Psoas muscle (tissue), 7 donors: ENCODE measurements at regions not wholly inside any gene's neighbourhood (a gene's known extent, or its start where the extent isn't known, plus 50 kb on each side); places are given as distances from the start of the nearest gene placed in this dataset.
"Not testable (repeated sequence)": the region's sequence is repeated elsewhere in the genome, so short reads cannot be mapped to it uniquely, and the experiment has no call there.

Experiments used
- ATAC-seq, 4 donors: fragments of 200-7000 bp; cut with Tn5 transposase; one replicate each; pipeline ENCODE4 v1.9.1; 2020; ENCODE audit warnings: moderate library complexity in 3 of 4, mild to moderate bottlenecking in 2 of 4
- DNase-seq, 2 donors: peaks; one replicate each; pipeline ENCODE4 v3.0.0-alpha.2; 2020
- H3K27ac ChIP-seq: fragments of 200-600 bp; one replicate; pipeline ENCODE4 v1.8.0; 2022
- H3K27me3 ChIP-seq, 3 donors: fragments of 200-600 bp in 1 of 3; one replicate each; pipeline versions ENCODE4 v1.6.1 to v1.8.0; 2013 to 2022; ENCODE audit warnings: low read length in 2 of 3, mild to moderate bottlenecking in 2 of 3, moderate library complexity in 1 of 3; ENCODE audit not compliant: insufficient read depth in 3 of 3
- H3K36me3 ChIP-seq, 2 donors: fragments of 200-600 bp in 1 of 2; one replicate each; pipeline versions ENCODE4 v1.6.1 to v1.8.0; 2013 to 2022; ENCODE audit warnings: low read depth in 1 of 2, mild to moderate bottlenecking in 1 of 2, moderate library complexity in 1 of 2; ENCODE audit not compliant: insufficient read depth in 1 of 2
- H3K4me1 ChIP-seq: fragments of 200-600 bp; one replicate; pipeline ENCODE4 v1.8.0; 2022
- H3K4me3 ChIP-seq: fragments of 200-600 bp; one replicate; pipeline ENCODE4 v1.8.0; 2022; ENCODE audit warnings: mild to moderate bottlenecking
- H3K9me3 ChIP-seq: fragments of 200-600 bp; one replicate; pipeline ENCODE4 v1.8.0; 2022
- WGBS, 3 donors: extraction: QIAGEN DNeasy Blood & Tissue Kit; methylation state at CpG; one replicate each; pipeline versions ENCODE4 v1.1.6 to v1.1.7; 2013; 5-methylcytosine and 5-hydroxymethylcytosine counted together
- intact Hi-C, 2 donors: fragments of 100-400 bp; cut with DNase I; formaldehyde crosslinking; loops; one replicate each; pipeline versions ENCODE4 v1.11.0 to v1.14.2; 2022
- TF ChIP-seq, protein P1 (sequence below): fragments of 200-600 bp; IDR thresholded peaks from one replicate; pipeline ENCODE4 v1.8.0; 2022; ENCODE audit warnings: antibody characterized with exemption
- donor health status: healthy with polysubstance abuse.
- donor health status: DM: no; HTN: no; CAD: no; lungs with moderate emphysema.
- donor health status: Bipolar disorder and iron deficiency.
- donor health status: healthy.
- donor health status: DM: yes; HTN: yes; CAD: no.
- donor health status: DM: no; HTN: no; CAD: no.
- donor health status: DM: yes; HTN: yes; CAD: no.

DNA sequence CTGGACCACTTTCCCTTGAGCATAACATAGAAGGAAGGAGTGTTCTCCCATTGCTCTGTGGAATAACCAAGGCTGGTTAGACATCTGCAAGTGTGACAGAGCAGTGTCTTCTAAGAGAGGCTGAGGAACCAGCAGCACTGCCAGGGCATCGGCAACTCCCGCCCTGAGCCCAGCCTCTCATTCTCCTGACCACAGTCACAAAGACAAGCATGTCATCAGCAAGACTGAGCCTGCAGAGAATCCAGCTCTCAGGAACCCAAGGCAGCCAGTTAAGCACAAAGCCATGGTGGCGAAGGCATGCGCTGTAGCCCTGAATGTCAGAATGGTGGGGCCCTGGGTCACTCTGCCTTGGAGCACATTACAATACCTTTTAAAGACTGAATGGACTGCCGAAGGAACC, 253.9 kb downstream of the AGTPBP1 start:
- H3K36me3 ChIP-seq, result no peaks in the 10 kb centered on the region
- no peak overlapping the region for H3K4me3 ChIP-seq
- H3K27me3 ChIP-seq, result no peaks in the 10 kb centered on the region
- WGBS, 3 donors, result 79 to 89% (median 80%) methylated on average over 5 of the region's 5 CpGs
- no peaks in the 10 kb centered on the region for H3K4me1 ChIP-seq
- TF ChIP-seq, protein P1, sequence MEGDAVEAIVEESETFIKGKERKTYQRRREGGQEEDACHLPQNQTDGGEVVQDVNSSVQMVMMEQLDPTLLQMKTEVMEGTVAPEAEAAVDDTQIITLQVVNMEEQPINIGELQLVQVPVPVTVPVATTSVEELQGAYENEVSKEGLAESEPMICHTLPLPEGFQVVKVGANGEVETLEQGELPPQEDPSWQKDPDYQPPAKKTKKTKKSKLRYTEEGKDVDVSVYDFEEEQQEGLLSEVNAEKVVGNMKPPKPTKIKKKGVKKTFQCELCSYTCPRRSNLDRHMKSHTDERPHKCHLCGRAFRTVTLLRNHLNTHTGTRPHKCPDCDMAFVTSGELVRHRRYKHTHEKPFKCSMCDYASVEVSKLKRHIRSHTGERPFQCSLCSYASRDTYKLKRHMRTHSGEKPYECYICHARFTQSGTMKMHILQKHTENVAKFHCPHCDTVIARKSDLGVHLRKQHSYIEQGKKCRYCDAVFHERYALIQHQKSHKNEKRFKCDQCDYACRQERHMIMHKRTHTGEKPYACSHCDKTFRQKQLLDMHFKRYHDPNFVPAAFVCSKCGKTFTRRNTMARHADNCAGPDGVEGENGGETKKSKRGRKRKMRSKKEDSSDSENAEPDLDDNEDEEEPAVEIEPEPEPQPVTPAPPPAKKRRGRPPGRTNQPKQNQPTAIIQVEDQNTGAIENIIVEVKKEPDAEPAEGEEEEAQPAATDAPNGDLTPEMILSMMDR, result no peak
- H3K27ac ChIP-seq, result no peak overlapping the region
- intact Hi-C loops, result no loop called here
- no peak for DNase-seq
- ATAC-seq, result no peak
- H3K9me3 ChIP-seq, result no peaks in the 10 kb centered on the region

DNA sequence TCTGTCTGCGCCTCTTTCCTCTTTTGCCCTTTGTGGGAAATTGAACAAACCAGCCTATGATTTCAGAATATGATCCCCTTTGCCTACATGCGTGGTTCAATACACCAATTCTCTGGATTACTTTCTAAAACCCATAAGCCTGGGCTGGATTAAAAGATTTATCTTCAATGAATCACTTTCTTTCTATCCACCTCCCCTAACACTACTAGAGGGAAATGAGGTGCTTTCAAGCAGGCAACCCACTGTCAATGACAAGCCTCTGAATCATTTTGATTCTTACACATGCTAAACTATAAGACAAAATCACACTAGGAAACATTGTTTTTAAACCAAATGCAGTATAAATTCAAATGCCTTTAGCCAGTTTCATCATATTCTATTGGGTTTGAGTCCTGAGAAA, 257.5 kb downstream of the AGTPBP1 start:
- H3K4me1 ChIP-seq, result no peaks in the 10 kb centered on the region
- no peak for ATAC-seq
- intact Hi-C loops, result no loop called here

GRCh38 chr9:85483208-85483607, 258.5 kb downstream of the AGTPBP1 start:
- H3K36me3 ChIP-seq, result no peaks in the 10 kb centered on the region
- no peaks in the 10 kb centered on the region for H3K9me3 ChIP-seq
- intact Hi-C loops, result no loop called here
- TF ChIP-seq, protein P1, result no peak
- H3K4me3 ChIP-seq, result no peak overlapping the region
- WGBS, 3 donors, result 66 to 68% (median 68%) methylated on average over 4 of the region's 4 CpGs
- H3K27me3 ChIP-seq, result peaks cover 0 to 3% (median 0%) of the 10 kb centered on the region in 3 donors
- DNase-seq, result no peak
- ATAC-seq, result no peak
- no peak overlapping the region for H3K27ac ChIP-seq
- no peaks in the 10 kb centered on the region for H3K4me1 ChIP-seq

More for the DNA sequence above, 257.5 kb downstream of the AGTPBP1 start:
- Histone ChIP-seq H3K27me3 (peaks cover 0 to 3% (median 0%) of the 10 kb centered on the region in 3 donors), H3K27ac (no peak overlapping the region), H3K36me3 (no peaks in the 10 kb centered on the region), H3K9me3 (no peaks in the 10 kb centered on the region), H3K4me3 (no peak overlapping the region)
- WGBS, 3 donors, result 60 to 78% (median 73%) methylated on average over 2 of the region's 2 CpGs
- DNase-seq, result no peak
- TF ChIP-seq, protein P1, result no peak

DNA sequence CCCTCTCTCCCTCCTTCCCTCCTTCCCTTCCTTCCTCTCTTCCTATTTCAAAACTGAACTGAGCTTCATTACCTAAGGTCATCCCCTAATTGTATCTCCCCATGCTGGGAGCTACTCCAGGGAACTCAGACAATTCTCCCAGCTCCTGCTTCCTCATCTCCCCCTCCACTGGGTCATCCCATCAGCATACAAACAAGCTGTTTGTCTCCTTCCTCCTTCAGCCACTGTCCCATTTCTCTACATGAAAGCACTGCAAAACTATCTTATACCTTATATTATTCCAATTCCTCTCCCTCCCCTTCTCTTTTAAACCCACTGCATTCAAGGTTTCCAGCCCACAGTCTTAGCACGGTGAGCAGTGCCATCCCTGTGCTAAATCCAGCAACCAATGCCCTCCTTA, 262.4 kb downstream of the AGTPBP1 start:
- DNase-seq, result no peak
- no peaks in the 10 kb centered on the region for H3K36me3 ChIP-seq
- 73 to 100% (median 89%) methylated on average over 1 of the region's 1 CpG for WGBS, 3 donors
- H3K27ac ChIP-seq, result no peak overlapping the region
- TF ChIP-seq, protein P1, result no peak
- no peaks in the 10 kb centered on the region for H3K4me1 ChIP-seq
- no peak overlapping the region for H3K4me3 ChIP-seq
- no peaks in the 10 kb centered on the region for H3K9me3 ChIP-seq
- H3K27me3 ChIP-seq, result peaks cover 0 to 3% (median 0%) of the 10 kb centered on the region in 3 donors
- intact Hi-C loops, result no loop called here
- no peak for ATAC-seq

DNA sequence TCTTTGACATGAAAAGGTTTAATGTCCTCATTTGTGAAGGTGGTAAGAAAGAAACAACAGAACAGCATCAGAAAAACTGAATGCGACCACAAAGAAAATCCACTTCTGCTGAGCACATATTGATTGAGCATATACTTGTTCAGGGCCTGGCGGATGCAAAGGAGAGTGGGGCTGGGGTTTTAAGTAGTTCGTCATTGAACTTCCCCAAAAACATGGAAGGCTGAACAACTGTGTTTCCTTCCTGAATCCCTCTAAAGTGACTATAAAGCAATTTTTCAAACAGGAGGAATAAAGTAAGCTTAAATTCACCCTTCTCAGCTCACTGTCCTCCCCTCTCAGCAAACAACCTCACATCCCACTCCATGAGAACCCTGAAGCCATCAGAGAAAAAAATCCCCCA, 262.9 kb downstream of the AGTPBP1 start:
- Histone ChIP-seq H3K36me3 (no peaks in the 10 kb centered on the region), H3K4me3 (no peak overlapping the region), H3K27me3 (peaks cover 0 to 3% (median 0%) of the 10 kb centered on the region in 3 donors), H3K9me3 (no peaks in the 10 kb centered on the region), H3K4me1 (no peaks in the 10 kb centered on the region), H3K27ac (no peak overlapping the region)
- intact Hi-C loops, result no loop called here
- ATAC-seq (no peak), DNase-seq (no peak)
- TF ChIP-seq, protein P1, result no peak
- 85 to 93% (median 92%) methylated on average over 3 of the region's 3 CpGs for WGBS, 3 donors

- H3K4me1 ChIP-seq, H3K27me3 ChIP-seq, ATAC-seq, H3K4me3 ChIP-seq, DNase-seq, intact Hi-C loops, H3K9me3 ChIP-seq, H3K36me3 ChIP-seq, H3K27ac ChIP-seq: not testable (repeated sequence)
Measured at GRCh38 chr9:85474896-85475295, 266.9 kb downstream of the AGTPBP1 start.
